ENCODE measurements at regions not wholly inside any gene's neighbourhood (a gene's known extent, or its start where the extent isn't known, plus 50 kb on each side); places are given as distances from the start of the nearest gene placed in this dataset.
A peak's percentile ranks its signal among the peaks of the same experiment; 100 is the strongest.

GRCh38 chr18:26656944-26657536 is 108.7 kb upstream of the KCTD1 start:
- peak in 10 of 12 donors; percentile 12 to 66 (median 35) for TF ChIP-seq CTCF (IDR thresholded peaks at IDR 0.05)
- TF ChIP-seq POLR2A (IDR thresholded peaks at IDR 0.05), result peak in 1 of 2 donors; percentile 46

Data from heart left ventricle (tissue), 13 donors.